NT2/D1 (cell line): ENCODE measurements at regions not wholly inside any gene's neighbourhood (a gene's known extent, or its start where the extent isn't known, plus 50 kb on each side); places are given as distances from the start of the nearest gene placed in this dataset.

Experiments
- YY1 ChIP-seq: IDR thresholded peaks from 2 replicates; pipeline ENCODE4 v1.6.1; 2011; ENCODE audit not compliant: insufficient read length, insufficient read depth
- ZNF274 ChIP-seq: IDR thresholded peaks from 2 replicates; pipeline ENCODE4 v1.6.1; 2011; ENCODE audit warnings: mild to moderate bottlenecking, low read depth, low read length

DNA sequence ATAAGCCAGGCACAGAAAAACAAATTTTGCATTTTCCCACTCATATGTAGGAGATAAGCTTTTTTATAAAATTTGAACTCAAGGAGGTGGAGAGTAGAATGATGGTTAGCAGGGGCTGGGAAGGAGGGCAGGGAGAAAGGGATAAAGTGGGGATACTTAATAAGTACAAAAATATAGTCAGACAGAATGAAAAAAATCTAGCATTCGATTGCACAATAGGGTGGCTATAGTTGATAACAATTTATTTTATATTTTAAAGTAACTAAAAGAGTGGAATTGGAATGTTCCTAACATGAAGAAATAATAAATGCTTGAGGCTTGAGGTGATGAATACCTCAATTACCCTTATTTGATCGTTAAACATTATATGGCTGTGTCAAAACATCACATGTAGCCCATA lies 415.7 kb upstream of the STEAP1 start:
- TF ChIP-seq YY1 (no peak), ZNF274 (no peak)
